GM21526 (cell line): ENCODE measurements at regions not wholly inside any gene's neighbourhood (a gene's known extent, or its start where the extent isn't known, plus 50 kb on each side); places are given as distances from the start of the nearest gene placed in this dataset.

Source experiments
- ATAC-seq: cut with Tn5 transposase; IDR thresholded peaks from one replicate; pipeline ENCODE4 v1.9.1; 2021; ENCODE audit warnings: moderate library complexity; ENCODE audit not compliant: unreplicated experiment, low FRiP score

DNA sequence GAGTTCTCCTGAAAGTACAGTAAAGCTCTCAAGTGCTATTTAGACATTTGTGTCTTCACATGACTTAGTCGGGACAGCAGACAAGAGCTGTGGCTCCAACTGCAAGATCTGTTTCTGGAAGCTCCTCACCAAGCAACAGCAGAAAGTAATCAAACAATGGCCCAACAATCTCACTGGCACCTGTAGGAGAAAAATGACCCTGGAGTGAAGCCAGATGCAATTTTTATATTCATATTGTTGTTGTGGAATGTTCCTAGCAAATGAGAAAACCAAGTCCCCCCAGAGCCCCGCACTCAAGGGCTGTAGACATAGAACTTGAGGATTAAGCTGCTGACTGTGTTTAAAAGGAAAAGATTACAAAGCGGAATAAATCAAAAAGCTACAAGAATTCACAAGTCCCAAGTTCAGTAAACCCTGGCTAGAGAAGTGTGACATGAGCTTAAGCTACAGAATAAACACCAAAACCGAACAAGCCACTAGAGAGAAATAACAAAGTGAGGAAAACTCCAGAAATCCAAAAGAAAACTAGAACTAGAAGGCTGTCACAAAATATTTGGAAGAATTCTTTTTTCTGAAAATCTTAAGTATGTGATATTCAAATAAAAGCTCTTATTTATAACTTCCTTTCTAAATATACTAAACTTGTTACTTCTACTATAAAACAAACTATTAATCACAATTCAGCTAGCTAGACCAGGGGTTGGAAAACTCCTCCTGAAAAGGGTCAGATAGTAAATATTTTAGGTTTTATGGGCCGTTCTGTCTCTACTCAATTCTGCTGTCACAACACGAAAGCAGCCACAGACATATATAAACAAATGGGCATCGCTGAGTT is 454.5 kb downstream of the SUCLA2 start:
- ATAC-seq, result no peak

DNA sequence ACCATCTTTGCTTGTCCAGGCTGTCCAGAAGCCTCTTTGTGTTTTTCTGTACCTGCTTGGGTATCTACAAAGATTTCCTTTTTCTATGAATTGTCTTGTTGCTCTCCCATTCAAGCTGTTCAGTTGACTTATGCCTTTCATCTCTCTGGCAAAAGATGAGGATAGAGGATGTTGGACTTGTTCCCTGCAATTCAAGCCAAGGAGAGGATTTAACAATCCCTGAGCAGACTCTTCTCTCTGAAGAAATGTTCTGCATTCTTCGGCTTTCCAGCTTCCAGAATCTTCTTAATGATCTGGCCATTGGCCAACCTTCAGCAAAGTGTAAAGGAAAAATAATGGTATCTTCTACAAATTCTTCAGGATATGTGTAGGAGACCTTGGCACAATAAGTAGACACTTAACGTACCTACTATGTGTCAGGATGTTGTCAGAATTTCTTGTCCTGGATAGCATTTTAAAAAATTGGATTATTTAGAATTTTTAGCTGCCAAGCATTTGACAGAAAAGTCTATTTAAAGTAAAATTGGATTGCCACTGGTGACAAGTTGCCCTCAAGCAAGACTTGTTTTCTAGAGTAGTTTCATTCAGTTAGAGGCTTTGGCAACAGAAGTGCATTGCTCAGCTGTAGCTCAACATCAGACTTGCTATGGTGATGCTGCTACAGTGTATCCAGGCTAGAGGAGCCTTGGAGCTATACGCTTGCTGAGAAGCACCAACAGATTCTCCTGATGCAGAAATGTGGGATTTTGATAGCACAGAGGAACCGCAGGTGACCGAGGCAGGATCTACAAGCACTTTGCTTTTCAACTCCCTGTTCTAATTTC is 455.7 kb downstream of the SUCLA2 start:
- ATAC-seq, result no peak

GRCh38 chr13:47539317-47539716 is 461.8 kb downstream of the SUCLA2 start:
- ATAC-seq, result no peak

DNA sequence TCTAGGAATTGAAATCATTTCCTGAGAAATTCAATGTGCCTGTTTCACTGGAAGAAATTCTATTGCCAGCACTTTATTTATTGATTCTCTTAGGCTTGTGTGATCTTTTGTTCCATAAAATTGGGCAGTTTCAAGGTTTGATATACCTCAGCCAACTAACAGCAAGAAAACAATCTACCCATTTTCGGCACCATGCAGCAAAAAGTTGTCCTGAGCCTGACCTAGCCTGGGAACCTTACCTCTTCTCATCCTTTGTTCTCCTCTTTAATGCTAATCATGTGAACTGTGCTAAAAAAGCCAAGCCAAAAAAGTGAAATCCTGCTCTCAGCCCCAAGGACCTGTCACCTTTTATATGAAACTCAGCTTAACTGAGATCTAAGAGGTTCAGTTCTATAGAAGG is 477.3 kb downstream of the SUCLA2 start:
- ATAC-seq, result no peak

GRCh38 chr13:47521890-47522487 is 479.1 kb downstream of the SUCLA2 start:
- no peak for ATAC-seq

GRCh38 chr13:47519626-47520025 is 481.4 kb downstream of the SUCLA2 start:
- no peak for ATAC-seq

DNA sequence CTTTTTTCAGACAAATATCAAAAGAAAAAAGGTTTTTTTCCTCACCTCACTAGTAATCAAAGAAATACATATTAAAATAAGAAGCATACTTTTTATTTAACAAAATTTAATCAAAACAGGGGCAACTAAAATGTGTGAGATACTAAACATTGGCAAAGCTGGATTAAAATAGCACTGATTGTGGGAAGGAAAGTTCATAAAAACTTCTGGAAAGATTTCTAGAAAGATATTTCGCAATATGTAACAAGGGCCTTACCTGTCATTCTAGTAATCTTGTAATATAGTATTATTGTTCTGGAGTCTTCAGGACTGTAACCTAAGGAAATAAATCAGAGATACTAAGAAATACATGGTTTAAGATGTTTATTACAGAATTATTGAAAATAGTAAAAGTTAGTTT is 482.5 kb downstream of the SUCLA2 start:
- no peak for ATAC-seq

GRCh38 chr13:47511647-47512046 is 489.4 kb downstream of the SUCLA2 start:
- no peak for ATAC-seq

DNA sequence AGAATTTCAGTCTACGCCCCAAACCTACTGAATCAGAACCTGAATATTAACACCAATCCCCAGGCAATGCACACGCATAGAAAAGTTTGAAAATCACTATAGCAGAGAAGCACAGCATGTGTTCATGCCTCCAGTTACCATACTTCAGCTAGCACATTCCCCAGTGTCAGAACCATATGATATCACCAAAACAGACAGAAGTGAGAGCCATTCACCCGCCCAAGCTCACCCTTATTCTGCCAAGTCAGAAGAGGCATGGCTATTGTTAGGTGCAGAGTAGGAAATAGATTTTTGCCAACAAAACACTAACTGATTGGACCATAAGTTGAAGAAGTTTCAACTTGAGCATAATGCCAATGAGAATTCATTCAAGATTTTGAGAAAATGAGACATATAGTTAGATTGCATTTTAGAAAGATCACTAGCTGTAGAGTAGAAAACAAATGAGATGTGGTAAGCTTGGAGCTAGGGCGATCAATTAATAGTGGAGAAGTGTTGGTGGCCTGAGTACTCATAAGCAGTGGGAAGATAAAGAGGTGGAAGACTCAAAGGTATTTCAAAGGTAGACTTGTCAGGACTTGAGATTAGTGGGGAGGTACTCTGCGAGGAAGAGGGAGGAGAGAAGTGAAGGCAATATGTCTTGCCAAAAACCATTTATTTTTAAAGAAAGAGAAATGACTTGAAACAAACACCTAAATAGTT is 492.4 kb downstream of the SUCLA2 start:
- ATAC-seq, result no peak

DNA sequence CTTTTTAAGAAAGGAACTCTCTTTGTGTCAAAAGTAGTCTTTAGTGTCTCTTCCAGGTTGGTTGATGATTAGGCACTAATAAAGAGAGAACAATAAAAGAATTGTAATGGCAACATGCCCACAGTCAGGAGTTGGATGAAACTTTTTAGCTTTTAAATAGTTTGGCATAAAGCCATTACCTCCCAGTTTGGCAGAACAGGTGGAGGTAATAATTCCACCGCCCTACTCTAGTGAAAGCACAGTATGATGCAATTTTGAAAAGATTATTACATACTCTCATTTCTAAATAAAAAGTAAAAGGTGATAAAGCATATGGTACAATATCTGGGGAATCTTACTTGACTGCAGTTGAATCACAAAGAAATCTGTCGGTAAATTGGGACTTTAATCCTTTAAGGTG is 497.6 kb downstream of the SUCLA2 start:
- ATAC-seq, result no peak

DNA sequence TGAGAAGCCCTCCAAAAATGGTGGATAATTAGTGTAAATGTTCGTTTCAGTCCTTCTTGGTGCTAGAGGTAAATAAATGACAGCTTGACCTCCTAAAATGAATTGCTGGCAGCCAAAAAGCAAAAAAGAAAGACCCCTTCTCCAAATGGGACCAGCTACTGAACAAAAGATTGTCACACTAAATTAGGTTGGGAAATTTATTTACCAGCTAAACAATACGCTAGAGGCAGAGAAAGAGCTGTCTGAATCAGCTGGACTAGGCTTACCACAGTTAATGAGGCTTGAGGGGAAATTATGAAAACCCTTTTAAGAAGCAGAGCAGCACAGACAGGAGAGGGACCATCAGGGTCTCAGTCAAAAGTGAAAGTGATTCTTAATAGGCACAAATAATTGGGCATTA is 498.9 kb downstream of the SUCLA2 start:
- no peak for ATAC-seq

GRCh38 chr13:47499358-47500150 is 501.5 kb downstream of the SUCLA2 start:
- ATAC-seq, result no peak

DNA sequence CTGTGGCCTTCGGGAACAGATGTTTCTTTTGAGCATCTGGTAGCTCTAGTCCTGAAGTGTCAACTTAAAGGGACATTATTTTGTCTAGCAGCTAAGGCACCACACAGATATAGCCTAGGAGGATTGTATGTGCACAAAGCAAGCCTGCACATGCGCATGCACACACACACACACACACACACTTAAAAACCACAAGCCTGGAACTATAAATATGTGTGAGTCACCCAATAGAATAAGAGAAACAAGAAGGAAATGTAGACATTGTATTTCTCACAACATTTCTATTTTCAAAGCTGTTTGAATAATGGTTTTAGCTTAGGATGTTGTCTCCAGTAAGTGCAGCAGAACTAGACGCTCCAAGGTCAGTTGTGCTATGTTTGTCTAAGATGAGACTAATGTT is 516.5 kb downstream of the SUCLA2 start:
- ATAC-seq, result no peak

DNA sequence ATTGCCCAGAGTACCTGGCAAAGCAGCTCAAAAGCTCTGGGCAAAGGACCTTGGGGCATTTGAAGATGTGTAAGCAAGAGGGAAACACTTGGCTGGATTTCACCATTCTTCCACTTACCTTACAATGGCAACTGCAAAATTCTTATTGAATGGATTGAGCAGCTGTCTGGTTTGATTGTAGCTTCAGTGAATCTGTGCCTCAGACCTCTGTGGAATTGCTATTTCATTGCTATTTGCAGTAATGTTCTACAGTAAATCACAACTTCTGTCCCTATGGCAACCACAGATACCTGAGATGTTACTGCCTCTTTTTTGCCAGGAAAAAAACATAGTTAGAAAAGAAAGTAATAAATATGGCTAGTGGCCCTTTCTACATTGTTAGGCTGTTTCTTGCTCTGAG is 519.5 kb downstream of the SUCLA2 start:
- no peak for ATAC-seq

DNA sequence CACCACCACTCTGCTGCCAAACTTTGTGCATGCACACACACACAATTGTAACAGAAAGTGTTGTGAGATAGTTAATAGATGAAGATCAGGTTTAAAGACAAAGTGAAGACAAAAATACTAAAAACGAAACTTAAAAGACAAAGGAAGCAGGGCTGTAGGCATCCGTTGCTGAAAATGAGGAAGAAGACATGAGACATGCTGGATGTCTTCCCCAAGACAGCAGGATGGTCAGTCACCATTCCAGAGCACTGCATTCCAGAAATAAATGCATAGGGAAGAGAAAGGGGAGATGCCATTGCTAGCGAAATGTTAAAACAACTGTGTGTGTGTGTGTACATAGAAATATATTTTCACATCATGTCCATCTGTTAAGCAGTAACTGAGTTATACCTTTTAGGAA is 520.1 kb downstream of the SUCLA2 start:
- ATAC-seq, result no peak

DNA sequence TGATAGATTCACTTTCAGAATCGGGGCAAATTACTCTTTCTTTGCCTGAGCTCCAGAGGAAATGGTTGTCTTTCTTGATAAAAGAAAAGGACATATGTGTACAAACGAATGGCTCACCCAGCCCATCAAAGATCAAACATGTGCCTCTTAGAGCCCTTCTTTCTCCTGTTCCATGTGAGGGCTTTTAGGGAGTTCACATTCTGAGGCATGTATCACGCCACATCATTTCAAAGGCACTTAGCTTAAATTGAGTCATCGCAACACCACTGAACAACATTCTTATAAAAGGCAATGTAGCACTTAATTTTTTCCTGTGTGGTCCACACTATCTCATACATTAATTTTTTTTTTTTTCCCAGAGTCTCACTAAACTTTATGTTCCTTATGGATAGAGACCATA is 521.0 kb downstream of the SUCLA2 start:
- ATAC-seq, result no peak

GRCh38 chr13:47478985-47479384 is 522.1 kb downstream of the SUCLA2 start:
- ATAC-seq, result no peak

DNA sequence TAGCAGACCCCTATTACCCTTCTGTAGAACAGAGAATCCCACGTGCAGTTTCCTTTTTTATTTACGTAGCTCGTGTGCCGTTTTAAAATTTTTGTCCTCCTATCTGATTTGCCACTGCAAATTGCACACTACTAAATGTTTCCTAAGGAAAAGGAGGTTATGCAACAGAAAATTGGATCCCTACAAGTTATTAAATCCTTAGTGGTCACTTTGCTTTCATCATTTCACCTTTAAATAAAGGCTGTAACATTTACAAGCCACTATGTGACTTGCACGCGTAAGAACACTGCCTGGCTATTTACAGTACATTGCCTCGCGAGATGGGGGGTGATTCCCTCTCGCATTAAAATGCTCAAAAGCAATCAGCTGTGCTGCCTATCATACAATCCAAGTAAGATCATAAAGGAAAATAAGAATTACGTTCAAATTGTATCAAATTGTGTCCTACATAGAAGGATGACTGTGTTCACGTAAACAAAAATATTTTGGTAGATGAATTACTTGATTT is 525.6 kb downstream of the SUCLA2 start:
- ATAC-seq, result no peak

DNA sequence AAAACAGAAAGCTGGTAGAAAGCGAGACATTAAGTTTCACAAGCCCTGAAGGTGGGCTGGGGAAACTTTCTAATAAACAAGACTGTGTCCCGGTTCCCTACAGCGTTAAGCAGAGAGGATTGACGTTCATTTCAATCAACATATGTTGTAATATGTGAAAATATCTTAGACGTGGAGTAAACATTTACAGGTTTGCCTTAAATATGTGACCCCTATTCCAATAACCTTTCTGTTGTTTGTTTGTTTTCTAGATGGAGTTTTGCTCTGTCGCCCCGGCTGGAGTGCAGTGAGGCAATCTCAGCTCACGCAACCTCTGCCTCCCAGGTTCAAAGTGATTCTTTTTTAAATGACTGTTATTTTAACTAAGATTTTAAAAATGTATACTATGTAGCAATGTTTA is 526.2 kb downstream of the SUCLA2 start:
- ATAC-seq, result no peak

DNA sequence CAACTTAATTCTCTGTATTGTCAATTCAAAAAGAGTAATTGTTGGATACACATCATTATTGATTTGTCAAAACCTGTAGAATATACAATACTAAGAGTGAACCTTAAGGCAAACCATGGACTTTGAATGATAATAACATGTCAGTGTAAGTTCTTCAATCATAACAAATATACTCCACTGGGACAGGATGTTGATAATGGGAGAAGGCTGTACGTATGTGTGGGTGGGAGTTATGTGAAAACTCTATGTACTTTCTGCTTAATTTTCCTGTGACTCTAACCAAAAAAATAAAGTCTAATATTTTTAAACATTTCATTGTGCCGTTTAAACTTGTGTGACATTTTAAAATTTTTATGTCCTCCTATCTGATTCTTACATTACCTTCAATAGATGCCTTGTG is 526.7 kb downstream of the SUCLA2 start:
- no peak for ATAC-seq
